MM.1S (cell line): ENCODE measurements at regions not wholly inside any gene's neighbourhood (a gene's known extent, or its start where the extent isn't known, plus 50 kb on each side); places are given as distances from the start of the nearest gene placed in this dataset.

Experiments used
- EZH2 ChIP-seq: fragments of 300-600 bp; sonication (generic); optimal IDR thresholded peaks from 2 replicates; pipeline ENCODE3; 2017; ENCODE audit warnings: low read depth, mild to moderate bottlenecking, antibody characterized with exemption, low read length, mixed read lengths
- TF ChIP-seq, protein P1 (sequence below): fragments of 300-600 bp; sonication (generic); IDR thresholded peaks from 2 replicates; pipeline ENCODE4 v1.5.1; 2016; ENCODE audit warnings: antibody characterized with exemption, low read length, mixed read lengths

DNA sequence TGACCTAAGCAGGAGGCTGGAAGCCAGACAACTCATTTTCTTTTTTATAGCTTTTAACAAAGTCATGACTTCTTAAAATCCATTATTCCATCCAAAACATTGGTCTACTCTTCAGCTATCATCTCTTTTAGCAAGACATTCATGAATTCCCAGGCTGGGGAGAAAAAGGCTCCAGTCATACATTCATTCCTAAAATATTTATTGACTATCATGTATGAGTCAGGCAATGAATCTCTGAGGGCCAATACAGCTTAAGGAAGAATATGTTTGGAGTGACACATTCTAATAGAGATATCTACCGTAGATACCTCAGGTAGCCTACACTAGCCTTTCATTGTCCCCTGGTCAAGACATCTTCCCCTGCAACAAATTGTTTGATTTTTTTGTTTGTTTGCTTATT is 196.4 kb upstream of the NANOGP8 start:
- TF ChIP-seq, protein P1, sequence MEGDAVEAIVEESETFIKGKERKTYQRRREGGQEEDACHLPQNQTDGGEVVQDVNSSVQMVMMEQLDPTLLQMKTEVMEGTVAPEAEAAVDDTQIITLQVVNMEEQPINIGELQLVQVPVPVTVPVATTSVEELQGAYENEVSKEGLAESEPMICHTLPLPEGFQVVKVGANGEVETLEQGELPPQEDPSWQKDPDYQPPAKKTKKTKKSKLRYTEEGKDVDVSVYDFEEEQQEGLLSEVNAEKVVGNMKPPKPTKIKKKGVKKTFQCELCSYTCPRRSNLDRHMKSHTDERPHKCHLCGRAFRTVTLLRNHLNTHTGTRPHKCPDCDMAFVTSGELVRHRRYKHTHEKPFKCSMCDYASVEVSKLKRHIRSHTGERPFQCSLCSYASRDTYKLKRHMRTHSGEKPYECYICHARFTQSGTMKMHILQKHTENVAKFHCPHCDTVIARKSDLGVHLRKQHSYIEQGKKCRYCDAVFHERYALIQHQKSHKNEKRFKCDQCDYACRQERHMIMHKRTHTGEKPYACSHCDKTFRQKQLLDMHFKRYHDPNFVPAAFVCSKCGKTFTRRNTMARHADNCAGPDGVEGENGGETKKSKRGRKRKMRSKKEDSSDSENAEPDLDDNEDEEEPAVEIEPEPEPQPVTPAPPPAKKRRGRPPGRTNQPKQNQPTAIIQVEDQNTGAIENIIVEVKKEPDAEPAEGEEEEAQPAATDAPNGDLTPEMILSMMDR, result no peak
- TF ChIP-seq EZH2, result no peak
